ENCODE measurements at regions not wholly inside any gene's neighbourhood (a gene's known extent, or its start where the extent isn't known, plus 50 kb on each side); places are given as distances from the start of the nearest gene placed in this dataset.

- Histone ChIP-seq H3K4me1 (ENCODE audit: control insufficient read depth, insufficient read depth, low read length) (no peaks in the 10 kb centered on the region), H3K36me3 (ENCODE audit: control insufficient read depth, insufficient read depth, low read length) (no peaks in the 10 kb centered on the region), H3K27ac (ENCODE audit: low read depth, low read length) (no peak overlapping the region), H3K27me3 (ENCODE audit: control insufficient read depth, insufficient read depth, low read length) (peaks cover 2% of the 10 kb centered on the region), H3K9ac (ENCODE audit: low read length) (no peak overlapping the region), H3K4me3 (ENCODE audit: low read length) (no peak overlapping the region)
These were observed 133.3 kb downstream of the MGAT5B start for GRCh38 chr17:77001487-77001886.

- peaks cover 2% of the 10 kb centered on the region for H3K27me3 ChIP-seq (ENCODE audit: control insufficient read depth, insufficient read depth, low read length)
- no peak overlapping the region for H3K4me3 ChIP-seq (ENCODE audit: low read length)
- H3K9ac ChIP-seq (ENCODE audit: low read length): no peak overlapping the region
- H3K36me3 ChIP-seq (ENCODE audit: control insufficient read depth, insufficient read depth, low read length): no peaks in the 10 kb centered on the region
- no peaks in the 10 kb centered on the region for H3K4me1 ChIP-seq (ENCODE audit: control insufficient read depth, insufficient read depth, low read length)
- H3K27ac ChIP-seq (ENCODE audit: low read depth, low read length): no peak overlapping the region
These were observed 134.2 kb downstream of the MGAT5B start for GRCh38 chr17:77002103-77003045.

GRCh38 chr17:77003699-77004098, 135.5 kb downstream of the MGAT5B start:
- H3K27me3 ChIP-seq (ENCODE audit: control insufficient read depth, insufficient read depth, low read length): peaks cover 2% of the 10 kb centered on the region
- H3K4me3 ChIP-seq (ENCODE audit: low read length): no peak overlapping the region
- H3K27ac ChIP-seq (ENCODE audit: low read depth, low read length): no peak overlapping the region
- no peak overlapping the region for H3K9ac ChIP-seq (ENCODE audit: low read length)
- H3K4me1 ChIP-seq (ENCODE audit: control insufficient read depth, insufficient read depth, low read length): no peaks in the 10 kb centered on the region
- no peaks in the 10 kb centered on the region for H3K36me3 ChIP-seq (ENCODE audit: control insufficient read depth, insufficient read depth, low read length)

- H3K4me3 ChIP-seq (ENCODE audit: low read length): no peak overlapping the region
- H3K4me1 ChIP-seq (ENCODE audit: control insufficient read depth, insufficient read depth, low read length): no peaks in the 10 kb centered on the region
- no peak overlapping the region for H3K27ac ChIP-seq (ENCODE audit: low read depth, low read length)
- H3K9ac ChIP-seq (ENCODE audit: low read length): no peak overlapping the region
- H3K36me3 ChIP-seq (ENCODE audit: control insufficient read depth, insufficient read depth, low read length): no peaks in the 10 kb centered on the region
- peaks cover 2% of the 10 kb centered on the region for H3K27me3 ChIP-seq (ENCODE audit: control insufficient read depth, insufficient read depth, low read length)
These were observed 133.7 kb upstream of the SEC14L1 start for GRCh38 chr17:77006971-77007649.

- Histone ChIP-seq H3K4me3 (ENCODE audit: low read length) (no peak overlapping the region), H3K36me3 (ENCODE audit: control insufficient read depth, insufficient read depth, low read length) (no peaks in the 10 kb centered on the region), H3K27ac (ENCODE audit: low read depth, low read length) (no peak overlapping the region), H3K27me3 (ENCODE audit: control insufficient read depth, insufficient read depth, low read length) (no peaks in the 10 kb centered on the region), H3K9ac (ENCODE audit: low read length) (no peak overlapping the region), H3K4me1 (ENCODE audit: control insufficient read depth, insufficient read depth, low read length) (no peaks in the 10 kb centered on the region)
These were observed 130.9 kb upstream of the SEC14L1 start for GRCh38 chr17:77009877-77010276.

- no peaks in the 10 kb centered on the region for H3K27me3 ChIP-seq (ENCODE audit: control insufficient read depth, insufficient read depth, low read length)
These were observed 130.1 kb upstream of the SEC14L1 start for GRCh38 chr17:77010667-77011066.

GRCh38 chr17:77011173-77012011, 129.4 kb upstream of the SEC14L1 start:
- Histone ChIP-seq H3K36me3 (ENCODE audit: control insufficient read depth, insufficient read depth, low read length) (no peaks in the 10 kb centered on the region), H3K4me1 (ENCODE audit: control insufficient read depth, insufficient read depth, low read length) (no peaks in the 10 kb centered on the region), H3K9ac (ENCODE audit: low read length) (no peak overlapping the region), H3K27me3 (ENCODE audit: control insufficient read depth, insufficient read depth, low read length) (no peaks in the 10 kb centered on the region), H3K27ac (ENCODE audit: low read depth, low read length) (no peak overlapping the region), H3K4me3 (ENCODE audit: low read length) (no peak overlapping the region)

More at GRCh38 chr17:77010667-77011066, 130.1 kb upstream of the SEC14L1 start:
- Histone ChIP-seq H3K9ac (ENCODE audit: low read length) (no peak overlapping the region), H3K27ac (ENCODE audit: low read depth, low read length) (no peak overlapping the region), H3K36me3 (ENCODE audit: control insufficient read depth, insufficient read depth, low read length) (no peaks in the 10 kb centered on the region), H3K4me1 (ENCODE audit: control insufficient read depth, insufficient read depth, low read length) (no peaks in the 10 kb centered on the region), H3K4me3 (ENCODE audit: low read length) (no peak overlapping the region)

GRCh38 chr17:77018504-77018903, 122.3 kb upstream of the SEC14L1 start:
- Histone ChIP-seq H3K27me3 (ENCODE audit: control insufficient read depth, insufficient read depth, low read length) (no peaks in the 10 kb centered on the region), H3K4me3 (ENCODE audit: low read length) (no peak overlapping the region), H3K4me1 (ENCODE audit: control insufficient read depth, insufficient read depth, low read length) (no peaks in the 10 kb centered on the region), H3K27ac (ENCODE audit: low read depth, low read length) (no peak overlapping the region), H3K9ac (ENCODE audit: low read length) (no peak overlapping the region), H3K36me3 (ENCODE audit: control insufficient read depth, insufficient read depth, low read length) (no peaks in the 10 kb centered on the region)

GRCh38 chr17:77019893-77020379, 120.8 kb upstream of the SEC14L1 start:
- no peaks in the 10 kb centered on the region for H3K36me3 ChIP-seq (ENCODE audit: control insufficient read depth, insufficient read depth, low read length)
- no peaks in the 10 kb centered on the region for H3K27me3 ChIP-seq (ENCODE audit: control insufficient read depth, insufficient read depth, low read length)
- H3K4me3 ChIP-seq (ENCODE audit: low read length): no peak overlapping the region
- H3K27ac ChIP-seq (ENCODE audit: low read depth, low read length): no peak overlapping the region
- H3K4me1 ChIP-seq (ENCODE audit: control insufficient read depth, insufficient read depth, low read length): no peaks in the 10 kb centered on the region
- no peak overlapping the region for H3K9ac ChIP-seq (ENCODE audit: low read length)

GRCh38 chr17:77020973-77021372, 119.8 kb upstream of the SEC14L1 start:
- Histone ChIP-seq H3K9ac (ENCODE audit: low read length) (no peak overlapping the region), H3K27me3 (ENCODE audit: control insufficient read depth, insufficient read depth, low read length) (no peaks in the 10 kb centered on the region), H3K4me3 (ENCODE audit: low read length) (no peak overlapping the region), H3K27ac (ENCODE audit: low read depth, low read length) (no peak overlapping the region), H3K4me1 (ENCODE audit: control insufficient read depth, insufficient read depth, low read length) (no peaks in the 10 kb centered on the region), H3K36me3 (ENCODE audit: control insufficient read depth, insufficient read depth, low read length) (no peaks in the 10 kb centered on the region)

GRCh38 chr17:77022766-77023165, 118.0 kb upstream of the SEC14L1 start:
- no peaks in the 10 kb centered on the region for H3K27me3 ChIP-seq (ENCODE audit: control insufficient read depth, insufficient read depth, low read length)
- no peak overlapping the region for H3K4me3 ChIP-seq (ENCODE audit: low read length)
- H3K9ac ChIP-seq (ENCODE audit: low read length): no peak overlapping the region
- H3K27ac ChIP-seq (ENCODE audit: low read depth, low read length): no peak overlapping the region
- no peaks in the 10 kb centered on the region for H3K36me3 ChIP-seq (ENCODE audit: control insufficient read depth, insufficient read depth, low read length)
- no peaks in the 10 kb centered on the region for H3K4me1 ChIP-seq (ENCODE audit: control insufficient read depth, insufficient read depth, low read length)

- H3K27ac ChIP-seq (ENCODE audit: low read depth, low read length): no peak overlapping the region
- no peaks in the 10 kb centered on the region for H3K36me3 ChIP-seq (ENCODE audit: control insufficient read depth, insufficient read depth, low read length)
- H3K4me3 ChIP-seq (ENCODE audit: low read length): no peak overlapping the region
- H3K4me1 ChIP-seq (ENCODE audit: control insufficient read depth, insufficient read depth, low read length): no peaks in the 10 kb centered on the region
- H3K27me3 ChIP-seq (ENCODE audit: control insufficient read depth, insufficient read depth, low read length): no peaks in the 10 kb centered on the region
- H3K9ac ChIP-seq (ENCODE audit: low read length): no peak overlapping the region
These were observed 115.0 kb upstream of the SEC14L1 start for GRCh38 chr17:77025781-77026180.
